LoVo (cell line): ENCODE measurements at regions not wholly inside any gene's neighbourhood (a gene's known extent, or its start where the extent isn't known, plus 50 kb on each side); places are given as distances from the start of the nearest gene placed in this dataset.
A peak's percentile ranks its signal among the peaks of the same experiment; 100 is the strongest.
"Not testable (repeated sequence)": the region's sequence is repeated elsewhere in the genome, so short reads cannot be mapped to it uniquely, and the experiment has no call there.

Experiments used
- DNase-seq: peaks from one replicate; pipeline ENCODE4 v3.0.0-alpha.2; 2016; ENCODE audit warnings: low spot score

DNA sequence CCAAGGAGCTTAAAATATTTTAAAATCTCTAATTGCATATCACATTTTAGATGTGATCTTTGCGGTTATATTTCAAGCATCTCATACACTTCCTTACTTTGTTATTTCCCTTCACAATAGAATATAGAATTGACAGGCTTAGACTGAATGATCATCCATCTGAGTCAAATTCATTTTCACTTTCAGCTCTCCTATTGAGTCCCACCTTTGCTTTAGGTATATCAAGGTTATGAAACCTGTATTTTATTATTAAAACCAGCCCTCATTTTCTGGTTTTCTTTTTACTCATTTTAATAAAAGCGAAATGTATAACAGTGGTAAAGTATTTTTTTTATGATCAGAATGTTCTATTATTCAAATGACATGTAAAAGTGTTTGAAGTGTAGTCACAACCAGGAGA is 162.9 kb upstream of the KYNU start:
- no peak for DNase-seq

GRCh38 chr2:142710336-142710735 is 167.1 kb upstream of the KYNU start:
- no peak for DNase-seq

- no peak for DNase-seq
Observed at GRCh38 chr2:142707318-142707717, 170.1 kb upstream of the KYNU start.

GRCh38 chr2:142702397-142702796 is 175.1 kb upstream of the KYNU start:
- not testable (repeated sequence) for DNase-seq

- not testable (repeated sequence) for DNase-seq
Observed at GRCh38 chr2:142695350-142696257, 181.9 kb upstream of the KYNU start.

DNA sequence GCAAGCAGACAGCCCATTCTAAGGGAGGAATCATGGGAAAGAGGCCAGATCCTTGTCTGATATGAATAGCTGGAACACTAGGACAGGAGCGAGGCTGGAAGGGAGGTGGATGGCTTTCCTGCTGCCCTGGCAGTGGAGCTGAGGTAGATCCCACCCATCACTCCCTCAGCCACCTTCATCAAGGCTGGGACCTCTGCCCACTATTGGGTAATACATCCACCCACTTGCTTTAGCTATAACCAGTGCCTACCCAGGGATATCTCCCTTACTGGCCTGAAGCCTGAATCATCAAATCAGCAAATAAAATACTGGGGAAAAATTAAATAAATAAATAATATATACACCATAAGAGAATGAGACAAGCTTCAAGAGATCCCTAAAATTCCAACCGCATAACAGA is 183.2 kb upstream of the KYNU start:
- DNase-seq = no peak

GRCh38 chr2:142693171-142693950 is 184.1 kb upstream of the KYNU start:
- DNase-seq = no peak

DNA sequence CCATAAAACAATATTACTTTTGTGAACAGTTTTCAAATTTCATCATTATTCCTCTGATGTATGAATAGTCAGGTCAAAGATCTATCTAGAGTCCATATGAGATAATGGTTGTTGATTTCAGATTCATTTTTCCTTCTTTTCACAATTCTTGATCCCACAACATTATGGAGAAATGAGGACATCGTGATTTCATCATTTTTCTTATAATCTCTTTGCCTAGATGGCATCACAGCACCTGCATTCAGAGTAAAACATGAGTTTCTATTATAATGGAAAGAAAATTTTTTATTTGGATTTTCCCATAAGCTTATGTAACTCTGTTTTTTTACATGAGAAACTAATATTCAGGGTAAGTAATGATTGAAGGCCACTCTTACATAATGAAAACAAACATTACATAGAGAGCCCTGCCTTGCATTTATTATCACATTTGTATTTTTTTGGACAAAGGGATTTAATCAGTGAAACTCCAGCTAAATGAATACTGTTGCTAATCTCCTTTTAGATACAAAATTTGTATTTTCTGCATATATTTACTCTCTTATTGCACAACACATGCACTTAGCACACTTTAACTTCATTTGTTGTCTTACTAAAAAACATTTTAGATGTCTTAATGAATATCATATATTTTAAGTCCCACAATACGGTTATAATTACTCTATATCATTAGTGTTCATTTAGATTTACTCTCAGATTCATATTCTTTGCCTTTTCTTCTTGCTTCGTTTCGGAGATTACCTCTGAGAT is 188.4 kb upstream of the KYNU start:
- no peak for DNase-seq

- no peak for DNase-seq
Observed at GRCh38 chr2:142687509-142687908, 190.0 kb upstream of the KYNU start.

- DNase-seq = no peak
Observed at GRCh38 chr2:142687075-142687474, 190.4 kb upstream of the KYNU start.

- no peak for DNase-seq
Observed at GRCh38 chr2:142684667-142685066, 192.8 kb upstream of the KYNU start.

- DNase-seq = no peak
Observed at GRCh38 chr2:142682528-142682927, 194.9 kb upstream of the KYNU start.

- no peak for DNase-seq
Observed at GRCh38 chr2:142681952-142682351, 195.5 kb upstream of the KYNU start.

DNA sequence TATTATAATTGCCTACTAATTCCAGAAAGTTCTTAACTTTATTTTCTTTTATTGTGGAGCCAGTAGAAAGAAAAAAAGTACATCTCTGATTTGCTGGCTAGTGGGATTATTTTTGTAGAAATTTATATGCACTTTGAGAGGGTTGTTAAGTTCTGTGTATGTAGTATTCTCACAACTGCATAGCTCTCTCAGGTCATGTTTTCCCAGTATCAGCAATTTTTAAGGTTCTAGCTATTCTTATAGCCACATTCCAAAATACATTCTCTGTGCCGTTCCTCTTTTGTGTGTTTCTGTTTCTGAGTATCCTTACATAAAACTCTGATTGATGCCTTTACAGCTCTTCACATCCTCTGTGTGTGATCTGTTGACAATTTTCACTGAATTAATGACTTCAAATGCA is 199.3 kb upstream of the KYNU start:
- DNase-seq = no peak

DNA sequence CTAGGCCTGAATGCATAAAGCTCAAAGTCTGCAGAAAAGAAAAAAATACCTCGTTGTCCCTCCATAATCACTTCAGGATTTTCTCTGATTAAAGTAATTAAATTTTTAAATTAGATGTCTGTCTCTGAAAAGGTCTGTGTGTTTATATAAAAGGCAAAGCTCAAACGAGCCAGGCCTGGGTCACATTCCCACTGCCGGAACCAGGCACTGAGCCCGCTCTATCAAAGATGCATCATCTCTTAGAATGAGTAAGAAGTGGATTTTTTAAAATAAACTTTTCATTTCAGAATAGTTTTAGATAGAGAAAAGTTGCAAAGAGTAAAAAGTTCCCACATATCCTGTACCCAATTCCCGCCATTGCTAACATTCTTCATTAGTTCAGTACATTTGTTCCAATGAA is 202.1 kb upstream of the KYNU start:
- no peak for DNase-seq

DNA sequence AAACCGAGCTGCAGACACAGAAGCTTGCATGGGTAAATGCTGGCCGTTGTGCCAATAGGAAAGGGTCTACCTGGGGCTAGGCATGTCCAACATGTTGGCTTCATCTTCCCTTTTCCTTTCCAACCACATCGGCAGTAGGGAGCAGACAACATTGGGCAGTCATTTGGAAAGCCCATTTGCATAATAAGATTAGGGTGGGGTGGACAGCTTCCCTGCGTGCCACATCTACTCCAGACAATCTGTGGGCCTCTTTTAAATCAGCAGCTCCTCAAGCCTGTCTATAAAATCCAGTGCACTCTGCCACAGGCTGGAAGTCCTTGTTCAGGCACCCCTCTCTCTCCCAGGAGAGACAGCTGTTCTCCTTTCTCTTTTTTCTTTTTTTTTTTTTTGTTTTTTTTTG is 203.6 kb upstream of the KYNU start:
- DNase-seq = no peak

- no peak for DNase-seq
Observed at GRCh38 chr2:142672698-142673097, 204.8 kb upstream of the KYNU start.

DNA sequence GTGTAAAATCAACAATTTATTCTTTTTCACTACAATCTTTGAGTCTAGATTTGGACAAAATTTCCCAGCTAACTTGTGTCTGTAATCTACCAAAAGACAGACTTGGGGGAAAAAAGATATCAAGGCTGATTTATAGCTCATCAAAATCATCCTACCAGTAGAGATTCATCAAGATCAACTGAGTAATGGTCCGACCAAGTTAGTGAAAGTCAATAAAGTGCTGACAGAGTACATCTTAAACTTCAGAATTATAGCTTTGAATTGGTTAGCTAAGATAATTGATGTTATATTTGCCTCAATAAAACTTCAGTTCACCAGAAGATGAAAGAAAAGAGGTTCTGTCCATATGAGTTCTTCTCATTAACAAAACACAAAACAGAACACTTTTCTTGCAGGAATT is 207.1 kb upstream of the KYNU start:
- DNase-seq = no peak

DNA sequence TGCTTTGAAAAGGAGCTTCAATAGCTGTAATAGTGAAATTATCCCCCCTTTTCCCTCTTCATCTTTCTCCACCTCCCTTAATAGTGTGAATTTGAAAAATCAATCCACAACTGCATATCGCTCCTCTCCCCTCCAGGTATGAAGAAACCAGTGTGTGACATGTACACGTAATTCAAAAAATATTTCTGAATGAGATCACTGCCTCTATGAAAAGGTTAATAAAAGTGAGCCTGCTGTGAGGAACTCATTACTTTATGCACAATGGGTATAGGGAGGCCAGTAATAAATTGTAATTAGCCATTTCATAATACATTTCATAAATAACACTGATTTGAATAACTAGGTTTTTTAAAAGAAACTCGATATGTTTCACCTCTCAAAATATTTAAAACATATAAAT is 209.0 kb upstream of the KYNU start:
- peak; percentile 31 for DNase-seq

DNA sequence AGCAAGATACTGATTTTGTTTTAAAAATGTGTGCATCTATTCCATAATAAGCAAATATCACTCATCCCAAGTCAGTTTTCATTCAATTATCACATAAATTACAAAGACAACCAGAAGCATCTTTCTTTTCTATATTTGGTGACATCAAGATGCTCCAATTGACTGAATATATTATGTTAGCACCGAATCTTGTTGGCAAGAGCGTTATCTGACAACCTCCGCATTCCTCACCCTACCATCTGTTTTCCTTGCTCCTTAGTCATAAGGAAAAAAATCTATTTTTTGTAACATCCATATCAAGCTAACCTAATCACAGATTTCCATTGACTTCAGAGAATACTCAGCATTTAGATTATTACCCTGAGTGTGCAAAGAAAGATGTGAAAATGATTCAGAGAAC is 212.2 kb upstream of the KYNU start:
- DNase-seq = no peak

DNA sequence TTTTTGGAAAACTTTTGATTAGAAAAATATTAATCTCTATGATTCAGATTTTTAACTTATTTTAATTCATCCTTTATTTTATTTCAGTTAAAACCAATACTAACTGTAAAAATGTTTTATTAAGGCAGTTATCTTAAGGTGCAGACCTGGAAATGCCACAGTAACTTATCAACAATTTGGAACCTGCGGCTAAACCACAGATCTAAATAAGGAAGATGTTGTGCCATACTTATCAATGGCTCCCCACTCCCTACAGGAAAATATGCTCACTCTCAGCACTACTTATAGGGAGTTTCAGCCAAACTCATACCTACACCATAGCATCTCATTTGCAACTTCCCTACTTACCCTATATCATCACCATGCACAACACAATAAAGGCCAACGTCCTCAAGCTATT is 226.9 kb upstream of the KYNU start:
- DNase-seq = no peak

DNA sequence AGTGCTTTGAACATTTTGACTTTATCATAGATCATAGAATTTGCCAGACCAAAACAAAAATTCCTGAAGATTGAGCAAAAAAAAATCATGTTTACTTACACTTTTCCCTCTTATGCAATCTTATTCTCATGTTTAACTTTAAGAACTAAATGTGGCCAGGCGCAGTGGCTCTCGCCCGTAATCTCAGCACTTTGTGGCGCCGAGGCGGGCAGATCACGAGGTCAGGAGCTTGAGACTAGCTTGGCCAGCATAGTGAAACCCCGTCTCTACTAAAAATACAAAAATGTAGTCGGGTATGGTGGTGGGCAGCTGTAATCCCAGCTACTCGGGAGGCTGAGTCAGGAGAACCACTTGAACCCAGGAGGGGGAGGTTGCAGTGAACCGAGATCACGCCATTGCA is 227.9 kb upstream of the KYNU start:
- no peak for DNase-seq

DNA sequence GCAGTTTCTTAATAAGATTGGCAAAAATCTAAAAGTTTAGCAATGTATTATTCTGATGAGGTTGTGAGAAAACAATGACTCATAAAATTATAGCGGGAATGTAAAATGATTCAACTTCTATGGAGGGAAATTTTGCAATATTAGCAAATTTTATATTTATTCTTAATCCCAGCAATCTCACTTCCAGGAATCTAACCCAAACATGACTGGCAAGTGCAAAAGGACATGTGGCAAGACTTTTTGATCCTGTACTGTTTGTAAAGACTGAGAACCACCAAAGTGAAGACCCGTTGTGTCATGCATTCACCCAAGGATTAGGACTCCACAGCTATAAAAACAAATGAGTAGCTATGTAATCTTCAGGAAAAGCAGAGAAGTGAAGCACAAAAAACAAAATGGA is 234.8 kb upstream of the KYNU start:
- no peak for DNase-seq
